NB4 (cell line): ENCODE measurements at regions not wholly inside any gene's neighbourhood (a gene's known extent, or its start where the extent isn't known, plus 50 kb on each side); places are given as distances from the start of the nearest gene placed in this dataset.

Experiments used
- MYC ChIP-seq: IDR thresholded peaks from 2 replicates; pipeline ENCODE4 v1.6.1; 2011; ENCODE audit warnings: low read depth, low read length
- POLR2A ChIP-seq: IDR thresholded peaks from 2 replicates; pipeline ENCODE4 v1.6.1; 2011; ENCODE audit warnings: mild to moderate bottlenecking; ENCODE audit not compliant: insufficient read length; ENCODE audit errors: extremely low read depth
- TF ChIP-seq, protein P1 (sequence below): IDR thresholded peaks from one replicate; pipeline ENCODE4 v1.5.1; 2012; ENCODE audit warnings: low read depth, low read length

DNA sequence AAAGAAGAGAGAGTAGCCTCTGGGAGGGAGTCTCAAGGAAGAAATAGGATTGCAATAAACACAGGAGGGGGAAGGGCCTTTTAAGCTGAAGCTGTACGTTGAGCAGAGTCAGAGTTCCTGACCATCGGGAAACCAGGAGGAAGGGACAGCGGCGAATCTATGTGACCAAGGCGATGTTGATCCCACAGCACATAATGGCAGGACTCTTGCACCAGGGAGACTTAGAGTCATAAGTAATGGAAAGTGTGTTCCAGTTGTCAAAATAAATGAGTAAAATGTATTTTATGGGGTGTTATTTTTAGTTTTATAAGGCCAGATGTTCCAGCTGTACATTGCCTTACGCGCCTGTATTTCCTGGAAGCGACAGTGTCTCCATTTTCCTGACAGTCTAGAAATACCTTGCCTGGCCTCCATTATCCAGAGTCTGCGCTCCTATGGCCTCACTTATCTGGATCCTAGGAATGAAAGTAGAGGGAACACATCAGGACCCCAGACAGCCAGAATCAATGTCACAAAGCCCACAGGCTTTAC lies 152.8 kb upstream of the COPS8 start:
- TF ChIP-seq, protein P1, sequence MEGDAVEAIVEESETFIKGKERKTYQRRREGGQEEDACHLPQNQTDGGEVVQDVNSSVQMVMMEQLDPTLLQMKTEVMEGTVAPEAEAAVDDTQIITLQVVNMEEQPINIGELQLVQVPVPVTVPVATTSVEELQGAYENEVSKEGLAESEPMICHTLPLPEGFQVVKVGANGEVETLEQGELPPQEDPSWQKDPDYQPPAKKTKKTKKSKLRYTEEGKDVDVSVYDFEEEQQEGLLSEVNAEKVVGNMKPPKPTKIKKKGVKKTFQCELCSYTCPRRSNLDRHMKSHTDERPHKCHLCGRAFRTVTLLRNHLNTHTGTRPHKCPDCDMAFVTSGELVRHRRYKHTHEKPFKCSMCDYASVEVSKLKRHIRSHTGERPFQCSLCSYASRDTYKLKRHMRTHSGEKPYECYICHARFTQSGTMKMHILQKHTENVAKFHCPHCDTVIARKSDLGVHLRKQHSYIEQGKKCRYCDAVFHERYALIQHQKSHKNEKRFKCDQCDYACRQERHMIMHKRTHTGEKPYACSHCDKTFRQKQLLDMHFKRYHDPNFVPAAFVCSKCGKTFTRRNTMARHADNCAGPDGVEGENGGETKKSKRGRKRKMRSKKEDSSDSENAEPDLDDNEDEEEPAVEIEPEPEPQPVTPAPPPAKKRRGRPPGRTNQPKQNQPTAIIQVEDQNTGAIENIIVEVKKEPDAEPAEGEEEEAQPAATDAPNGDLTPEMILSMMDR, result no peak
- no peak for TF ChIP-seq POLR2A
- TF ChIP-seq MYC, result no peak
